ENCODE measurements at regions not wholly inside any gene's neighbourhood (a gene's known extent, or its start where the extent isn't known, plus 50 kb on each side); places are given as distances from the start of the nearest gene placed in this dataset.
A peak's percentile ranks its signal among the peaks of the same experiment; 100 is the strongest.

DNA sequence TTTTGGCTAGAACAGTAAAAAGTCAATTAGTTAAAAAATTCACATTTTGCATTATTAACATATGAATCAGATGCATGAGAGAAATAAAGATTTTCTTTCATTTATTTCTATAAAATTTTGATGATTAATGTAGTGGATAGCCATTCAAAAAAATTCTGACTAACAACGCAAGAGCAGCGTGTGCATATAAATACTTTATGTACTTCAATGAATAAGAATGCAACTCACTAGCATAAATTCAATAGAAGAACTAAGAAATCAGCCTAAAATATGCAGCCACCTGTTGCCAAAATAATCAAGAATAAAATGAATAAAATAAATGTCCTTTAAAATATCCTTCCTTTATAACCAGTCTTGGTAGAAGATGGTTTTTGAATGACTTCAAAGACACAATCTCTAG is 471.9 kb downstream of the PDGFC start:
- DNase-seq (ENCODE audit: low spot score), result no peak

DNA sequence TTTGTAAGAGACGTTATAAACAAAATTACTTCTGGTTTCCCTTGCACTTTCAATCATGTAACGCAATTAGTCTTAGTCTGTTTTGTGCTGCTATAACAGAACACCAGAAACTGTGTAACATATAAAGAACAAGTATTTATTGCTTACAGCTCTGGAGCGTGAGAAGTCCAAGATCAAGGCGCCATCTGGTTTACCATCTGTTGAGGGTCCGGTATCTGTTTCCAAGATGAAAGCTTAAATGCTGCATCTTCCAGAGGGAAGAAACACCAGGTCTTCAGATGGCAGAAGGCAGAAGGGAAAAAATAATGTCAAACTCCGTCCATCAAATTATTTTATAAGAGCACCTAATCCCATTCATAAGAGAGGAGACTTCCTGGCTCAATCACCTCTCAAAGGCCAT is 474.1 kb downstream of the PDGFC start:
- no peak for DNase-seq (ENCODE audit: low spot score)

DNA sequence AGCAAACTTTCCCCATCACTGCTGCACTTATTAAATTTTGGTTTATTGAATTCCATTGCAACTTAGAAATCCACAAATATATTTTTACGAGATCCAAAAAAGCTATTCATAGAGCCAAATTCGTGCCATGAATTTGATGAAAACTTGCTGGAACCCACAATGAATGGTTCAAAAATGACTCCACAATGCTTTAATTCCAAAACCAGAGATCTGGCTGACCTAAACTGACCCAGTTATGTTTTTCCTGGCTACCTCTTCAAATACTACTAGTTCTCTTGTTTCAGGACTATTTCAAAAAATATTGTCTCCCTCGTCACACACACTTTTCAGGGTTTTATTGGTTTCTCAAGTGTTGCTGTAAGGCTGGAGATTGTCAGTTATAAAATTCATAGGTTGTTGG is 474.8 kb downstream of the PDGFC start:
- DNase-seq (ENCODE audit: low spot score), result no peak

DNA sequence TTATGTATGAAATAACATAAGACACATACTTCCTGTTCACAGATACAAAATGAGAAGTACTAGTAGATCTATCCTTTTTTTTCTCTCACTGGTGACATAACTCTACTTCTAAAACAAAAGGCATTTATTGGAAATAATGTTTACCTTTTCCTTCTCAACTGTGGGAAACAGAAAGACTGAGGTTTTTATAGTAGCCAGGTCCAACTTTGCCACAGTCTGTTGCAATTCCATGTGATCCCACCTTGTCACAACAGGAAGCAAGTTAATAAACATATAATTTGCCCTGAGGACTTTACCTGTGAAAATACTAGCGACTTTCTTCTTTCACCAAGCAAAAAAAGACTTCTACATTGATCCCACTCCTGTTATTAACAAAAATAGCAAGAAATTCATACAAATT is 475.8 kb downstream of the PDGFC start:
- DNase-seq (ENCODE audit: low spot score), result no peak

DNA sequence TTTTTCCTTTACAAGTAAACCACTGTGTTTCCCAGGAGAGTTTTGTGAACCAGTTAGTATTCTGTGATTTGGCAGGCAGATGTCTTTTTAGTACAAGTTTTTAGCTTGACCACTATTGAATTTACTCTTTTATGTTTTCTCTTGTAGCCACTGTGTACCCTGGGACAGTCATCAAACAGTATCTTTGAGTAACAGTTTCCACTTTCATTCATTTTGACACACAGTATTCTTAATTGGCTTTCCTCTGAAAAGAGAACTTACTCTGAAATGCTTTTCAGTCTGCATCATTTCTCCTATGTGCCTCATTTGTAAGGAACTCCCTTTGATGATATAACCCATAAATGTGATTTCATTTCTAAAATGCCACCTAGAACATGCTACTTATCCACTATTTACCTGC is 476.5 kb downstream of the PDGFC start:
- DNase-seq (ENCODE audit: low spot score), result no peak

DNA sequence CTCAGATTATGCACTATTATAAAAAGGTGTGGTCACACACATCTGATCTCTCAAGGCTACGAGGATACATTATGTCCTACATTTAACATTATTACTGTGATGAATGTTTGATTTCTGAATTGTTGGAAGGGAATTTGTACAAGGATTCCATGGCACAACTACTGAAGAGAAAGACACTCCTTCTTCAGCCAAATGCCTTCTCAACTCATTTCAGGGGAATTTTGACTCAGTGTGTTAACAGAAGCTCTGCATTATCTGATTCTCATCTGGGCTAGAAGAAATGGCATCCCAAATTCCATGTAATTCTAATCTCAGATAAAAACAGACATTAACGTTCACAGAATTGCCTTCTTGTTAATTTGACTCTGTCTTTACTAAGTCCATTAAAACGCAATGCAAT is 477.7 kb downstream of the PDGFC start:
- no peak for DNase-seq (ENCODE audit: low spot score)

DNA sequence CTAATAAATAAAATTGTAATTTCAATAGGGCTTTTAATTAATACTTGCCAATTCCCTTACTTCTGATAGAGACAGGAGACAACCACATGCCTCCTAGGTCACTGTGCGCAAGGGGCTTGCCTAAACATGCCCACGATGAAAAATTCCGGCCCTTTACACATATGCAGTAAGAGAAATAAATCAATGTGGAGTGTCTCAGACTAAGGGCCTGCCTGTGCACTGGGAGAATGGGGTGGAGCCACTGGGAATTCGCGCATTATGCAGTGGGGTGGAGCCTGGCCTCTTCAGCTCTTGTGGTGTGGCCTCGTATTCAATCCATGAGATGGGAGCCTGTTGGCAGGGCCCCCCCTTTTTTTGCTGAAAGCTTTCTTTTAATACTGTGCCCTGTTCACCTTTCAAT is 484.5 kb downstream of the PDGFC start:
- DNase-seq (ENCODE audit: low spot score), result no peak

DNA sequence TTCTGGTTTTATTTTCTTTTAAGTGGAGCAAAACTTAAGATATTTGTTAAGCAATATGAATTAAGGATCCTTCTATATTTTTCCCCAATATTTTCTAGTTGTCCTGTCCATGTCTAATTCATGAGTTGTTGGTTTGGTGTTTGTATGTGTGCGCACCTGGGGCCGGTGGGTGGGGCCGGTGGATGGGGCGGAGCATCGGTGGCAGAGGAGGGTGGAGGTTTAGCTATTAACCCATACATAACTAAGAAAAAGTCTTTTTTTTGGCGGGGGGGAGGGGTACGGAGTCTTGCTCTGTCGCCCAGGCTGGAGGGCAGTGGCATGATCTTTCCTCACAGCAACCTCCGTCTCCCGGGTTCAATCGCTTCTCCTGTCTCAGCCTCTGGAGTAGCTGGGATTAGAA is 489.8 kb downstream of the PDGFC start:
- DNase-seq (ENCODE audit: low spot score), result no peak

DNA sequence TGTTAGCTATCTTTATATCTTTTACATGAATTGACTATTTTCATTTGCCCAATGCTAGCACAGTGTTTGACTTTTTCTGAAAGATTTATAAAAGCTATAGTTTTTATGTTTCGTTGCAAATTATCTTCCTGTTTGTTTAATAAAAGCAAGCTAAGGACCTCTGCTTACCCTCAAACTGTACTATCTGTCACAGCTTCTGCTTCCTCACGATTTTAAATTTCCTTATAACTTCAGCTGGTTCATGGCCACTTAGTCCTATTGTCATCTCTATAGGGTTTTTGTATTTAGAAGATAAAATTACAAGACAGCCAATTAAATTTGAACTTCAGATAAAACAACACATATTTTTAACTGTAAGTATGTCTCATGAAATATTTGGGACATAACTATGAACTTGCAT is 494.0 kb downstream of the PDGFC start:
- no peak for DNase-seq (ENCODE audit: low spot score)

DNA sequence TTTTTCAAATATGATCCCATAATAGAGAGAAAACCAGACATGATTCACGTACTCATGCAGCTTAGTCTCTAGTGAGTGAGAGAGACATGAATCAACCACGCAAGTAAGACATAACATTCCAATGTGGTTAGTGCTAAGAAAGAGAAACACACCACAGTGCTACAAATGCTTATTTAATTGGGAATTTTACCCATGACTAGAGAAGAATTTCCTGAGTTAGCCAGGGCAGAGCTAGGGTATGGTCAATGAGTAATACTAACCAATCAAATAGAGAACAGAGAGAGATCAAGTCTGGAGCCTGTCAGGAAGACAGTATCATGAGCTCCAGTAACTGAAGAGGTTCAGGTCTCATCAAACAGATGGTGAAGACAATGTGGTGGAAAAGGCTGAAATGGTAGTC is 495.2 kb downstream of the PDGFC start:
- peak; percentile 96 for DNase-seq (ENCODE audit: low spot score)

DNA sequence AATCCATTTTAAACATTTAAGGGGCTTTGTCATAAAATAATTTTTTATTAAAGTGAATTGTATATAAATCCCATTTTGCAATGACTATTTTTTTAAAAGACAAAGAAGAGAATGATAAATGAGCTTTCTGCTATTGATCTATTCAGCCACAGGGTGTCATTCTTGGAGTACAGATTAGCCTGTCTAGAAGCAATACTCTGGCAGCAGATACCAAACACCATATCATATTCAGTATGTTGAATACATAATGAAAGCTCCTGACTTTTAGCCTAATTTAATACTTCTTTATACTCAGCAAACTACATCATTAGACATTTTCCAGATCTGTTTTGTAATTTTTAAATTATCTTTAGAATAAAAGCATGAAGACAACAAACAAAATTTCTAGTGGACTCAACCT is 496.3 kb downstream of the PDGFC start:
- DNase-seq (ENCODE audit: low spot score), result peak; percentile 67

DNA sequence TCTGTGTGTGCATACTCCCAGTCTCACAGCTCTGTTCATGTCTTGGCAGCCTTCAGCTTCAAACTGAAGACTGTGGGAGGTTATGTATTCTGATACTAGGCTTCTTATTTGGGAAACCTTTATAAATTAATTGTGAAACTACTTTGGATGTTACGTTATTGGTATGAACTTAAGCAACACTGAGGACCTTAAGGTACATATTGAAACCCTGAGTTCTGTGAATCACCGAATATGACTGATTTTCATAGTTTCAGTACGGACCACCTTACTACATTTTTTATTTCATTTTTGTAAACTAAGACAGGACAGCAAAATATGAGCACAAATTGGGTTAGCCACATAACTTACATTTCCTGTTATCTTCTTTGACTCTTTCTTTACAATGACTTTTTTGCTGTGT is 498.4 kb downstream of the PDGFC start:
- no peak for DNase-seq (ENCODE audit: low spot score)

DNA sequence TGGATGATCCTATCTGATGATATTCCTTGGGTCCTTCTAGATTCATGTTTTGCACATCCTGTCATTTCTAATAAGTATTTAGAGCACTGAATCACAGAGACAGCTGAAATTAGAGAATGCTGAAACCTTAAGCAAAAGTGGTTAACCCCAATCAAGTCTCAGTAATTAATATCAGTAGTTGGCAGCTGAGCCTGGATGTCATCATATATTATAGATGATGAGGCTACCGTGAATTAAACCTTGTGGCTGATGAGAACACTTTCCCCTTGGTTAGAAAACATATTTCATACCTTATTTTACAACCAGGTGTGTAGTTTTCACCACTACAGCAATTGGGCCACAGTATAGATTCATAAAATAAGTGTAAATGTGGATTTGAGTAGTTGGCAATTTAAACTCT is 499.0 kb downstream of the PDGFC start:
- DNase-seq (ENCODE audit: low spot score), result peak; percentile 0

DNA sequence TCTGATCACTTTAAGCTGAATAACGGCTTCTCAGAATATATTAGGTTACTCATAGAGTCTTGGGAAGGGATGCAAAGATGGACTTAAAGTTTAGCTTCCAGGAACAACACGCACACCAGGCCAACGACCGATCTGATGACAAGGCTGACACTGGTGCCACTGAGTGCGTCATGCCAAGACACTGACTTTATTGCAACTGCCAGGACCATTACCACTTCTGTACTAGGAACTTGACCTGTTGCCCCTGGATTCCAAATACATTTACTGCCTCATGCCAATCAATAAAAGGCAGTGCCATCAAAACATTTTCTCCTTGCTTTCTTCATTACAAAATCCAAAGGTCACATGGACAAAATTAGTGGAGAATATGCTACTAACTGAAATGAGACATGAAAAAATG is 505.9 kb upstream of the CTSO start:
- no peak for DNase-seq (ENCODE audit: low spot score)

DNA sequence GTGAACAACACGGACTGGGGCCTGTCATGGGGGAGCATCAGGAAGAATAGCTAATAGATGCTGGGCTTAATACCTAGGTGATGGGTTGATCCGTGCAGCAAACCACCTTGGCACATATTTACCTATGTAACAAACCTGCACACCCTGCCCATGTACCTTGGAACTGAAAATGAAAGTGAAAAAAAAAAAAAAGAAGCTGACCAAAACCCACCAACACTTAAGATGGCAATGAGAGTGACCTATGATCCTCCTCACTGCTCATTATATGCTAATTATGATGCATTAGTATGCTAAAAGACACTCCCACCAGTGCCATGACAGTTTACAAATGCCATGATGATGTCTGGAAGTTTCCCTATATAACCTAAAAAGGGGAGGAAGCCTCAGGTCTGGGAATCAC is 503.2 kb upstream of the CTSO start:
- no peak for DNase-seq (ENCODE audit: low spot score)

DNA sequence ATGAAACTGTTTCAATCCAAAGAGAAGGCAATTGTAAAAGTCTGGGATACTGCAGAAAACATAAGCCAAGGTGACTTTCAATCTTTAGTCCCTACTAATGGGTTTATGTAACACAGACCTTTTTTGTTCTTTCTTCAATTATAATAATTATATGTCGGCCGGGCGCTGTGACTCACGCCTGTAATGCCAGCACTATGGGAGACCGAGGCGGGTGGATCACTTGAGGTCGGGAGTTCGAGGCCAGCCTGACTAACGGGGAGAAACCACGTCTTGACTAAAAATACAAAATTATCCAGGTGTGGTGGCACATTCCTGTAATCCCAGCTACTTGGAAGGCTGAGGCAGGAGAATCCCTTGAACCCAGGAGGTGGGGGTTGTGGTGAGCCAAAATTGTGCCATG is 489.8 kb upstream of the CTSO start:
- no peak for DNase-seq (ENCODE audit: low spot score)

DNA sequence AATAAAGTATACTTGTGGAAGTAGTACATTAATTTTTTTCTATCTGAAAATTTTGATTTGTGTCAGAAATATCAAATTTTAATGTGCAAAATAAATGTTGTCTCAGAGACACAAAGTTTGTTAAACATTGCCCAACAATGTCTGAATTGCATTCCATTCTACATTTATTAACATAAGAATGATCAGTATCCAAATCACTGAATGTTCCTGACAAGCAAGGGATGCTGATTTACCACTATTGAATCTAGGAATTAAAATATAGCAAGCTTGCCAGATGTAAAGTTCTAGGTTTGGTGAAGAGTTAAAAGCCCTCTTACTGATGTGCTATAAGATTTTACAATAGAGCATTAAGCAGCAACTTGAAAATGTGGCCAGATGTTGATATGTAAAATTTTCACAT is 489.2 kb upstream of the CTSO start:
- DNase-seq (ENCODE audit: low spot score), result no peak

DNA sequence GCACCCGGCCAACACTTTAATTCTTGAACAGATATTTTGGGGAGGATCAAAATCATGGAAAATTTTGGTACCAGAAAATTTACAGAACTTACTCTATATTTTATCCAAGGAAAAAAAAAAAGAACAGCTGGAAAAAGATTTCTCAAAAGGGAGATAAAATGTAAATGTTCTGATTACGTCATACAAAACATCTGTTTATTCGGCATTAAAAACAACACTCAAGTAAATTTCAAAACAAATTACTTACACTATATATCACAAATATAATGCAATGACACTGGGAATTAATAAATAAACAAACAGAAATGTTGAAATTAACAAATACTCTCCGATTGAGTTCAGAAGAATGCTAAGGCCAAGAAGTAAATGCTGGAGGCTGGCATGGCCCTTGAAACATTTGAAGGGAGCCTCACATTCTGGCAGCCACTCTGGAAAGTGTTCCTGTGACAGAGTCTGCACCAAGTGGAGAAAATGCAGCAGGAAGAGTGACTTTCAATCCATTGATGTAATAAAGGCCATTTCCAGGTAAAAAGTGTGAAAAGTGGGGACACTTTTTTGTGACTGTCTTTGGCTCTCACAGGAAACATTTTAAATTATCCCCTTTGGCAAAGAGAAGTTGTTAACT is 486.0 kb upstream of the CTSO start:
- DNase-seq (ENCODE audit: low spot score), result no peak

DNA sequence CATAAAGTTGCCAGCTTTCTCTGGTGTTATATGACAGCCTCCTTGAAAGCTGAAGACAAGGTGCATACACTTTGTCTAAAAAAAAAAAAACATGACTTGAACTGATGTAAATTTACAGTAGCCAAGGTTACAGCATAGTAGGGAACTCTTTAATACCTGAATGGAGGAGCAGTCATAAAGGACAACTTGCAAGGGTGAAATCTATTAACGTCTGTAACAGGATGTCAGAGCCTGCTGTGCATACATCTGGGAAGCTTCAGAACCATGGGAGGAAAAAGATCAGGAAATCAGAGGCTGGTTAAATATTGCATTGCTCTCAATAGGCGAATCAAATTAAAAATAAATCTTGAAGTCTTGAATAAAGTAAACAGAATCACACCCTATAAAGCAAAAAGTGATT is 484.0 kb upstream of the CTSO start:
- DNase-seq (ENCODE audit: low spot score), result no peak

DNA sequence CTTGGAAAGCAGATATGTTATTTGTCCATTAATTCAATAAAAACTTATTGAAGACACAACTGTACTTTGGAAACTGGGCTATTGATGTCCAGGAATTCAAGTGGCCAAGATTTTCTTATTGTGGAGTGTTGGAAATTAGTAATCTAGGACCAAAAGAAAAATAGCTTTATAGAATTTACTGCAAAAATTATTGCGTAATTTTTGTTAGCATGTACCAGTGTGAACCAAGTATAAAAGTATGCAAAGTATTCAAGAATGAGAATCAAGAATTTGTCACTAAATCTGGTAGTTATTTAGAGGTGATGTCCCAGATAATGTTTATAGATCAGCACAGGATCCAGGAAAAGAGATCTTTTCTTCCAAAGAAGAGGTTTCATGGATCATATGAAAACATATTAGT is 468.9 kb upstream of the CTSO start:
- DNase-seq (ENCODE audit: low spot score), result no peak

DNA sequence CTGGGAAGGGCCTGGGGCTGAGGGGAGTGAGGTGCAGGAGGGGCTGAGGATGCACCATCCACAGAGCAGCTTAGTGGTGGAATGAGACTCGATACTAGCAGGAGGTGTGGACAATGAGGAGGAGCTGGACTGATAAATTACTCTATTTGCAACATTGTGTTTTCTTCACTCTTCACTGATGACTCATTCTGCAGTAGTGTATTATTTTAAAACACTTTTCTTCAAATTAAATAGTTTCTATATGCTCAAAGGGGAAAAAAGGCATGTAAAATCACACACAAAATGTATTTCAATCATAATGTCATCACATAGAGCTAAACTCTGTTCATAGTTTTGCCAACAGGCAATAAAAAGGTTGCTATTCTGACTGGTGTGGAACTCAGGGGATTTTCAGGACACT is 467.0 kb upstream of the CTSO start:
- peak; percentile 8 for DNase-seq (ENCODE audit: low spot score)

DNA sequence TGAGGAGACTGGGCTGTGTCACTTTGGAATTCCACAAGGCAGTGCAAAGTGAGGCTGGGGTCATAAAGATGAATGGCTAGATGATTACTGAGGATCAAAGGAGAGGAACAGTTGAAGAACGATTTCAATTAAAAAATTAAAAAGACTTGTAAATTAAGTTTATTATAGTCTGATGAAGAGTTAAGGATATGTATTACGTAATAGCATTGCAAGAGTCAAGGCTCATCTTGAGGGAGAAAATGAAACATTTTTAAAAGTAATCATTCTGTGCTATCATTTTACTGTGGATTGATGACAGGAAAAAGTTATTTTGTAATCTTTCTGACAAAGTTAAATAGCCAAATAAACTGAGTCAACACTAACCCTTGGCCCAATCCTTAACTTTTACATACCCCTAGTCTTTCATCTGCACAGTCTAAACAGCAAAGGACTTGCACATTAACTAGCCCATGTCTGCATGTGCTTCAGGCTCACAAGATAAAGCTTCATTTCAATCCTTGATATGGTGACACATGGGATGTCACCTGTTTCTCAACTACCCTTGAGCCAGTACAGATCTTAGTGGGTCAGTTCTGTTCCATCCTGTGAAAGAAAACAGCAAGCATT is 465.5 kb upstream of the CTSO start:
- no peak for DNase-seq (ENCODE audit: low spot score)

DNA sequence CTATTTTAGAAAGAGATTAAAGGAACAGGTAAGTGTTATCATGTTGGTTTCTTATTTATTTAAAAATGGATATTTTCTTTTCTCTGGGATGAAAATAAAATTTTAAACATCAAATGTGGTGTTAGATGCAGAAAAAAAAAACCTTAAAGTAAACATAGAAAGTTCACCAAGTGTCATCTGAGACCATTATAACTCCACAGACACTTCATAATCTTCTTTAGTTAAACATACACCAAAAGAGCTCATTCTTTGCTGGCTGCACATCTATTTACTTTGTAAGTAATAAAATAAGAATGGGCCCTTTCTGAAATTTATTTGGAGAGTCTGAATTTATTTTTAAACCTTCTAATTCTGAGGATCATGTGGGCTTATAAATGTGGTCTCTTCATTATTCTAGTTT is 460.7 kb upstream of the CTSO start:
- DNase-seq (ENCODE audit: low spot score), result no peak
